GM10266 (cell line): ENCODE measurements at regions not wholly inside any gene's neighbourhood (a gene's known extent, or its start where the extent isn't known, plus 50 kb on each side); places are given as distances from the start of the nearest gene placed in this dataset.

Source experiments
- DNase-seq: peaks from one replicate; pipeline ENCODE4 v3.0.0; 2012; ENCODE audit errors: extremely low spot score
- CTCF ChIP-seq: IDR thresholded peaks from 2 replicates; pipeline ENCODE4 v1.5.1; 2012; ENCODE audit warnings: mild to moderate bottlenecking, low read depth; ENCODE audit not compliant: control insufficient read depth, insufficient read depth; ENCODE audit errors: missing control alignments

- no peak for TF ChIP-seq CTCF
- DNase-seq = no peak
These were observed 407.5 kb upstream of the AUTS2 start for GRCh38 chr7:69190763-69191162.

GRCh38 chr7:69192134-69192533 lies 406.1 kb upstream of the AUTS2 start:
- no peak for TF ChIP-seq CTCF
- no peak for DNase-seq

GRCh38 chr7:69193061-69193460 lies 405.2 kb upstream of the AUTS2 start:
- no peak for DNase-seq
- no peak for TF ChIP-seq CTCF

GRCh38 chr7:69196593-69196992 lies 401.7 kb upstream of the AUTS2 start:
- TF ChIP-seq CTCF = no peak
- DNase-seq = no peak

- TF ChIP-seq CTCF = no peak
- DNase-seq = no peak
These were observed 400.0 kb upstream of the AUTS2 start for GRCh38 chr7:69198250-69198649.

- DNase-seq = no peak
- no peak for TF ChIP-seq CTCF
These were observed 399.2 kb upstream of the AUTS2 start for GRCh38 chr7:69199041-69199440.

GRCh38 chr7:69199661-69200060 lies 398.6 kb upstream of the AUTS2 start:
- TF ChIP-seq CTCF = no peak
- DNase-seq = no peak
